ENCODE measurements at regions not wholly inside any gene's neighbourhood (a gene's known extent, or its start where the extent isn't known, plus 50 kb on each side); places are given as distances from the start of the nearest gene placed in this dataset.

DNA sequence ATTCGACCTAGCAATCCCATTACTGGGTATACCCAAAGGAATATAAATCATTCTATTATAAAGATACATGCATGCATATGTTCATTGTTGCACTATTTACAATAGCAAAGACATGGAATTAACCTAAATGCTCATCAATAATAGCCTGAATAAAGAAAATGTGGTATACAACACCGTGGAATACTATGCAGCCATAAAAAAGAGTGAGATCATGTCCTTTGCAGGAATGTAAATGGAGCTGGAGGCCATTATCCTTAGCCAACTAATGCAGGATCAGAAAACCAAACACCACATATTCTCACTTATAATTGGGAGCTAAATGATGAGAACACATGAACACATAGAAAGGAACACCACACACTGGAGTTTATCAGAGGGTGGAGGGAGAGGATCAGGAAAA, 69.5 kb upstream of the TNR start:
- POLR2A ChIA-PET: no interaction called here
- RAD21 ChIA-PET (ENCODE audit: unreplicated experiment): no interaction called here
- in situ Hi-C loops (cut with MboI): no loop called here
- H3K27me3 ChIP-seq (replicated peaks in 1 of 2; ENCODE audit: control insufficient read depth in 2 of 2, insufficient read depth in 2 of 2, low read length in 1 of 2): no peaks in the 10 kb centered on the region; a peak in 1 of 4 replicates
- intact Hi-C loops (cut with micrococcal nuclease; ENCODE audit: unreplicated experiment): no loop called here
- no peak overlapping the region for H2AFZ ChIP-seq (ENCODE audit: control insufficient read depth, low read depth, low read length)
- 5% methylated on average over 2 of the region's 2 CpGs for WGBS (ENCODE audit: insufficient coverage, insufficient replicate concordance, low lambda C conversion rate, missing lambda C conversion rate)
- no peak overlapping the region for H3K9ac ChIP-seq (ENCODE audit: control insufficient read depth, insufficient read depth, low read length)
- TF ChIP-seq ZNF24 (IDR thresholded peaks at IDR 0.05) (no peak), ZNF274 (IDR thresholded peaks at IDR 0.05; ENCODE audit: insufficient read depth, insufficient read length) (no peak), CHD1 (IDR thresholded peaks at IDR 0.05; ENCODE audit: low read depth, low read length) (no peak), ZNF622 (IDR thresholded peaks at IDR 0.05) (no peak), CEBPB (IDR thresholded peaks at IDR 0.05; ENCODE audit: borderline replicate concordance in 1 of 2, low read depth in 2 of 2, low read length in 2 of 2) (no peak), PAX5 (IDR thresholded peaks at IDR 0.05; ENCODE audit: borderline replicate concordance, low read depth, low read length) (no peak), MTA3 (IDR thresholded peaks at IDR 0.05; ENCODE audit: borderline replicate concordance, low read length) (no peak), MTA2 (IDR thresholded peaks at IDR 0.05; ENCODE audit: low read depth) (no peak), SIN3A (IDR thresholded peaks at IDR 0.05; ENCODE audit: low read depth, low read length) (no peak), SUPT20H (IDR thresholded peaks at IDR 0.05; ENCODE audit: borderline replicate concordance, control insufficient read depth, low read depth, low read length) (no peak), ZSCAN29 (IDR thresholded peaks at IDR 0.05) (no peak), MXI1 (IDR thresholded peaks at IDR 0.05; ENCODE audit: low read depth, low read length) (no peak), TCF7 (IDR thresholded peaks at IDR 0.05; ENCODE audit: borderline replicate concordance) (no peak), CBX5 (IDR thresholded peaks at IDR 0.05; ENCODE audit: low read depth) (no peak)
- TF ChIP-seq, protein P1, sequence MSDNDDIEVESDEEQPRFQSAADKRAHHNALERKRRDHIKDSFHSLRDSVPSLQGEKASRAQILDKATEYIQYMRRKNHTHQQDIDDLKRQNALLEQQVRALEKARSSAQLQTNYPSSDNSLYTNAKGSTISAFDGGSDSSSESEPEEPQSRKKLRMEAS (IDR thresholded peaks at IDR 0.05; ENCODE audit: low read depth, low read length): no peak
- TF ChIP-seq, protein P2, sequence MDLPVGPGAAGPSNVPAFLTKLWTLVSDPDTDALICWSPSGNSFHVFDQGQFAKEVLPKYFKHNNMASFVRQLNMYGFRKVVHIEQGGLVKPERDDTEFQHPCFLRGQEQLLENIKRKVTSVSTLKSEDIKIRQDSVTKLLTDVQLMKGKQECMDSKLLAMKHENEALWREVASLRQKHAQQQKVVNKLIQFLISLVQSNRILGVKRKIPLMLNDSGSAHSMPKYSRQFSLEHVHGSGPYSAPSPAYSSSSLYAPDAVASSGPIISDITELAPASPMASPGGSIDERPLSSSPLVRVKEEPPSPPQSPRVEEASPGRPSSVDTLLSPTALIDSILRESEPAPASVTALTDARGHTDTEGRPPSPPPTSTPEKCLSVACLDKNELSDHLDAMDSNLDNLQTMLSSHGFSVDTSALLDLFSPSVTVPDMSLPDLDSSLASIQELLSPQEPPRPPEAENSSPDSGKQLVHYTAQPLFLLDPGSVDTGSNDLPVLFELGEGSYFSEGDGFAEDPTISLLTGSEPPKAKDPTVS (IDR thresholded peaks at IDR 0.05; ENCODE audit: low read depth, low read length): no peak
- TF ChIP-seq, protein P3, sequence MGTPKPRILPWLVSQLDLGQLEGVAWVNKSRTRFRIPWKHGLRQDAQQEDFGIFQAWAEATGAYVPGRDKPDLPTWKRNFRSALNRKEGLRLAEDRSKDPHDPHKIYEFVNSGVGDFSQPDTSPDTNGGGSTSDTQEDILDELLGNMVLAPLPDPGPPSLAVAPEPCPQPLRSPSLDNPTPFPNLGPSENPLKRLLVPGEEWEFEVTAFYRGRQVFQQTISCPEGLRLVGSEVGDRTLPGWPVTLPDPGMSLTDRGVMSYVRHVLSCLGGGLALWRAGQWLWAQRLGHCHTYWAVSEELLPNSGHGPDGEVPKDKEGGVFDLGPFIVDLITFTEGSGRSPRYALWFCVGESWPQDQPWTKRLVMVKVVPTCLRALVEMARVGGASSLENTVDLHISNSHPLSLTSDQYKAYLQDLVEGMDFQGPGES (IDR thresholded peaks at IDR 0.05): no peak
- TF ChIP-seq, protein P4, sequence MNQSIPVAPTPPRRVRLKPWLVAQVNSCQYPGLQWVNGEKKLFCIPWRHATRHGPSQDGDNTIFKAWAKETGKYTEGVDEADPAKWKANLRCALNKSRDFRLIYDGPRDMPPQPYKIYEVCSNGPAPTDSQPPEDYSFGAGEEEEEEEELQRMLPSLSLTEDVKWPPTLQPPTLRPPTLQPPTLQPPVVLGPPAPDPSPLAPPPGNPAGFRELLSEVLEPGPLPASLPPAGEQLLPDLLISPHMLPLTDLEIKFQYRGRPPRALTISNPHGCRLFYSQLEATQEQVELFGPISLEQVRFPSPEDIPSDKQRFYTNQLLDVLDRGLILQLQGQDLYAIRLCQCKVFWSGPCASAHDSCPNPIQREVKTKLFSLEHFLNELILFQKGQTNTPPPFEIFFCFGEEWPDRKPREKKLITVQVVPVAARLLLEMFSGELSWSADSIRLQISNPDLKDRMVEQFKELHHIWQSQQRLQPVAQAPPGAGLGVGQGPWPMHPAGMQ (IDR thresholded peaks at IDR 0.05; ENCODE audit: borderline replicate concordance): no peak
- TF ChIP-seq, protein P5, sequence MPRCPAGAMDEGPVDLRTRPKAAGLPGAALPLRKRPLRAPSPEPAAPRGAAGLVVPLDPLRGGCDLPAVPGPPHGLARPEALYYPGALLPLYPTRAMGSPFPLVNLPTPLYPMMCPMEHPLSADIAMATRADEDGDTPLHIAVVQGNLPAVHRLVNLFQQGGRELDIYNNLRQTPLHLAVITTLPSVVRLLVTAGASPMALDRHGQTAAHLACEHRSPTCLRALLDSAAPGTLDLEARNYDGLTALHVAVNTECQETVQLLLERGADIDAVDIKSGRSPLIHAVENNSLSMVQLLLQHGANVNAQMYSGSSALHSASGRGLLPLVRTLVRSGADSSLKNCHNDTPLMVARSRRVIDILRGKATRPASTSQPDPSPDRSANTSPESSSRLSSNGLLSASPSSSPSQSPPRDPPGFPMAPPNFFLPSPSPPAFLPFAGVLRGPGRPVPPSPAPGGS (IDR thresholded peaks at IDR 0.05; ENCODE audit: borderline replicate concordance, insufficient read depth, low read depth, low read length, poor library complexity, severe bottlenecking): no peak
- no TSS peak for BruUV-seq (replicated peaks)
- no peaks in the 10 kb centered on the region for H3K79me2 ChIP-seq (ENCODE audit: control insufficient read depth, insufficient read depth, low read length)
- CTCF ChIA-PET: no interaction called here
- ATAC-seq: no peak
- no peak for FAIRE-seq
- SMC1A ChIA-PET (ENCODE audit: uncharacterized antibody, unreplicated experiment): no interaction called here
- H3K9me3 ChIP-seq (replicated peaks; ENCODE audit: control insufficient read depth, insufficient read depth, low read length): no peaks in the 10 kb centered on the region
- H3K36me3 ChIP-seq (ENCODE audit: control insufficient read depth in 2 of 2, insufficient read depth in 2 of 2, low read length in 1 of 2): no peaks in the 10 kb centered on the region
- DNase-seq (ENCODE audit: low read depth, low spot score): no peak
- H3K4me2 ChIP-seq (ENCODE audit: control insufficient read depth, insufficient read depth): no peak overlapping the region
- no peak overlapping the region for H3K27ac ChIP-seq (ENCODE audit: control insufficient read depth, insufficient read depth)
- no peak overlapping the region for H3K4me3 ChIP-seq
- no peaks in the 10 kb centered on the region for H3K4me1 ChIP-seq (ENCODE audit: control insufficient read depth, insufficient read depth, low read length)
- H4K20me1 ChIP-seq (ENCODE audit: control insufficient read depth, insufficient read depth): no peaks in the 10 kb centered on the region
